Suppressor macrophage (primary cell): ENCODE measurements at regions not wholly inside any gene's neighbourhood (a gene's known extent, or its start where the extent isn't known, plus 50 kb on each side); places are given as distances from the start of the nearest gene placed in this dataset.
"Not testable (repeated sequence)": the region's sequence is repeated elsewhere in the genome, so short reads cannot be mapped to it uniquely, and the experiment has no call there.

Experiments used
- DNase-seq, 4 experiments: peaks; one replicate each; pipeline ENCODE4 v3.0.0-alpha.2; 2020 to 2022

DNA sequence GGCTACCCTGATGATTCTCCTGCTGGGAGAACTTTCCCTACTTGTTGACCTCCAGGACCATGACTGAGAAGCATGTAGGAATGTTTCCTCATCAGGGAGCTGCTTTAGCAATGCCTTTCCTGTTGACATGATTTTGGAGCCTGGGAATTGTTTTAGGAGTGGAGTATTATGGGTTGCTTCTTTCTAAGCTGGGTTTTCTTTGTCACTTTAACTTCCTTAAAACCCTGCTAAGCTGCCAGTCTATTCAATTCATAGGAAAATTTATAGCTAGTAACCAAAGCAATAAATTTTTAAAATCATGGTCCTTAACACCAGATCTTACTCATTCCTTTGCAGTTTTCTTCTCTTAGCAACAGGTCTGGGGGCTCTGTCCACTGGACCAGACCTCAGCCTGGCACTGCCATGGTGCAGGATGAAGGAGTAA lies 125.6 kb upstream of the TACR1 start:
- no peak for DNase-seq

DNA sequence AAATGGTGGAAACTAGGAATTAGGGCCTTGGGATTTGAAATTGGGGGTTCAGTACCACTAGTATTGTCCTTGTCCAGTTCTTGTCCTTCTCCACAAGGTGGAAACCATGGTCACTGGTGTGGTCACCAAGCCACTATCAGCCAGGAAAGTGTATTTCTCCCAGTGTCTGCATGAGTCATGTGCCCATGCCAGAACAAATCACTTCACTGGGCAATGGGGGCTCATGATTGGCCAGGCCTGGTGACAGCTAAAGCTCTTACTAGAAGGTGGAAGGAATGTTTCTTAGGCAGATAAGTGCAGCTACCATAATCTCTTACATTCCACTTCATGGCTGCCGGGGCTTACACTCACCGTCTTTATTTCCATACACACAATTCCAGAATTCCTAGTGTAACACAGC lies 124.8 kb upstream of the TACR1 start:
- DNase-seq, result no peak

DNA sequence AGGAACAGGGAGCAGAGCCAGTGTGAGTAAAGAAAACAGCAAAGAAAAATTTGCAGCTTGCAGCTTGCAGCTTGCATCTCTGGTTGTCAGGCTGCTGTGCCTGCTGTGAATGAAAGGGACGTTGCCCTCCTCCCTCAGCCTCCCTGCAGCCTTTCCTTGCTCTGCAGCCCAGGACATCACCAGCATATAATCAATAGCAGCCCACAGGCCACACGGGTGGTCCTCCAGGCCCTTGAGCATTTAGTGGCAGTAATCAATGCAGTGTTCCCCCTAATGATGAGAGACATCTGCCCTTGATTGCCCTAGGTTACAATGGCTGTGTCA lies 122.2 kb upstream of the TACR1 start:
- DNase-seq, result no peak

DNA sequence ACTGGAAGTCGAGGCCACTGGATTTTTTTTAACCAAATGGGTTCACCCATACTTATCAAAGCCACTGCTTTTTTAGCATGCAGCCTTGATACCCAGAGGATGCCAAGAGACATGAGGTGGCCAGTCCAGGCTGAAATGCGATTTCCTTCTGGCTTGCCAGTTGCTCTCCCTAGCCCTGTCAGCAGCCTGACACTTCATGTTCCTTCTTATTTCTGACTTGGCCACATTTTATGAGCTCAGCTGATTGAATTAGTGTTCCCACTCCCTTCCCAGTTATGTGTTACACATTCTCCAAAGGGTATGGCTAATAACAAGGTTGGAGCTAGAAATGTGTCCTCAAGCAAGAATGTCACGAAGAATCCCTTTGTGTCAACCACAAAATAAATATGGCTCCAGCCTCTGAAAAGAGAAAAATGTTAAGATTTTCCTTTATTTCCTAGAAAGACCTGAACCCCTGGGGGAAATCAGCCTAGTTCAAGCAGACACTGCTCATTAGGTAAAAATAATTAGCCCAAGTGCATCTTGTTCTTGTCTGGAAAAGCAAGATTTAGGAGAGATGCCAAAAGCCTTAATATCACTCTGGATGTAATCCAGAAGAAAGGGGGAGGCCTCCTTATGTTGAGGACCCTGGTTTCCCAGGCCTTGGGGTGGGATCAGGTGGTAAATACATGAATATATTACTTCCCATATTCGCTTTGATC lies 121.7 kb upstream of the TACR1 start:
- no peak for DNase-seq

DNA sequence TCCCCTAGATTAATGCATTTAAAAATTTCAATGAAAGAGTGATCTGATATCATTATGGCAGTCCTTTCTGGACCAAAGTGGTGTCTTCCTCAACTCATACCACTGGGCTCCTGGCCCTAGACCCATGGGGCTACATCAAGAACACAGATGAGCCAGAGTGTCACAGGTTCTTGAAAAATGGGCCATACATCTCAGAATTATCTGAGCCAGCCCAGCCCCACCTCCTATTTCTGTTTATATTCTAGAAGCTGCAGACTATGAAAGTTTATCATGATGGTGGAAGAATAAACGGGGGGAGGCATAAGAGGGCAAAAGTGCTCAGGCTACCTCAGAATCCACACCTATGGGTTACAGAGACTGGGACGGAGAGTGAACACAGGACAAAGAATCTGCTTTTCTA lies 120.6 kb upstream of the TACR1 start:
- DNase-seq, result no peak

DNA sequence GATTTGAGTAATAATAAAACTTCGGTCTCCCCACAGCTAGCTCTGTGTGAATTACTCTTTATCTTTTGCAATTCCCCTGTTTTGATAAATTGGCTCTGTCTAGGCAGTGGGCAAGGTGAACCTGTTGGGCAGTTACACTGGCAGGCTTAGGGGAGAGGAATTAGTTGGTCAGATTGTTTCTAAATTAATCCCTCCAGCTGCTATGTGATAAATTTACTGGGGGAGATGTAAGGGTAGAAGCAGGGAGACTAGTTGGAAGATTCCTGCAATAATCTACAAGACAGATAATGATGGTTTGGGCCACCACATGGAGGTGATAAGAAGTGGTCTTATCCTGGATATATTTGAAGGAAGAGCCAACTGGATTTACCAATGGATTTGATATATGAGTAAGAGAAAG lies 118.5 kb upstream of the TACR1 start:
- DNase-seq, result no peak

DNA sequence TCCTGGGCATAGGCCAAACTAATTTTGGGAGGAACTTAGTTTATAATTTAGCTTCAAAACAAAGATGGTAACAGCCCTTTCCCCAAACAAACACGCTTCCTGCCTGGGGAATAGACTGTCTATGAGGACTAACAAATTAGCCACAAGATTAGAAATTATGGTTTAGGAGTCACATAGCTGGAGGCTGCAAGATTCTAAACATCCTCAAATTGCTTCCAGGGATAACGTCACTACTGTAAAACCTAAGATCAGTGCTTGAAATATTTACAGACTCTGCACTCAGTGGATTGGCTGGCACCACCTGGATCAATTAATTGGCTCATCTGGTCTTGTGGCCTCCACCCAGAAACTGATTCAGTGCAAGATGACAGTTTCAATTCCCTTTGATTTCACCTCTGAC lies 118.0 kb upstream of the TACR1 start:
- DNase-seq, result no peak

DNA sequence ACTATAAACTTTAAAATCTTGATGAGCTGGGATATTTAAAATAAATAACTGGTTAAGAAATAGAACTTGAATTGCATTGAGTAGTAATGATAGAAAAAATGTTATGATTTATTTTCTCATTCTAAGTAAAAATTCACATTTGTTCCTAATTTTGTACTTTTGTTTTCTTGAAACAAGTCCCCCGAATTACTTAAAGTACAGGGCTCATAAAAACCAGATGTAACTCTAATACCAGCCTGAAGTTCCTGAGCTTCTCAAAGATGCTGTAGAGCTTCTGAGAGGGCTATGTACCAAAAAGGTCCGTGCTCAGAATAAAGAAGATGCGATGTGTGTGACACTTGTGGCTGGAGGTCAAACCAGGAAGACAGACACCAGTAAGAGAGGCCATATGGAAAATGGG lies 116.1 kb upstream of the TACR1 start:
- DNase-seq, result no peak

DNA sequence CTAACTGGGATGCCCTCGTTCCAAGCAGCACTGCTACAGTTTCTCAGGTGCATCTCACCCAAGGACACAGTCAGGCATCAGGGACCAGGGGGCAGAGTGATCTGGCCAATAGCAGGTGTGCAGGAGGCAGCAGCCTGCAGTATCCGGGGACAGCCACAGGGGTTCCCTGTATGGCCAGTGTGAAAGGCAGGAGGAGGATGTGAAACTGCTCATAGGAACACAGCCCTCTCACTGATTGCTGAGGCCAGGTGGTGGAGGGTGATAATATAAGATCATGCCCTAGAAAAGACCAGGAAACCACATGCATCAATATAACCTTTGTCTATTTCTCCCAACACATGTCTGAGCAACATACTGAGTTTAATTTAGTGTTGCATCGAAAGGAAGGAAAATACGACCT lies 112.7 kb upstream of the TACR1 start:
- peak in 3 of 4 experiments; percentile 14 to 33 (median 30) for DNase-seq

DNA sequence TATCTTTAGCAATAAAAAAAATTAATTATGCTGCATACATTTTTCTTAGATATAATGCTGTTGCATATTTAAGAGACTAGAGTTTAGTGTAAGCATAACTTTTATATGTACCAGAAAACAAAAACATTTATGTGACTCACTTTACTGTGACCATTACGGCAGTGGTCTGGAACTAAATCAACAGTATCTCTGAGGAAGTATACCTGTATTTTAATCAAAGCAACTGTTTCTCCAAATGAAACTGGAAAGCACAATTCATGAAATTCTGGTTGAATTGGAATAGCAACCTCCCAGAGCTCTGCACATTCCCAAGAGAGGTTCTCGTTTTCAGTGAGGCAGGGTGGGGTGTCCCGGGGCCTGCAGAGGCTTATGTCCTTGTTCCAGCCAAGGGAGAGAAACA lies 112.2 kb upstream of the TACR1 start:
- DNase-seq, result no peak

DNA sequence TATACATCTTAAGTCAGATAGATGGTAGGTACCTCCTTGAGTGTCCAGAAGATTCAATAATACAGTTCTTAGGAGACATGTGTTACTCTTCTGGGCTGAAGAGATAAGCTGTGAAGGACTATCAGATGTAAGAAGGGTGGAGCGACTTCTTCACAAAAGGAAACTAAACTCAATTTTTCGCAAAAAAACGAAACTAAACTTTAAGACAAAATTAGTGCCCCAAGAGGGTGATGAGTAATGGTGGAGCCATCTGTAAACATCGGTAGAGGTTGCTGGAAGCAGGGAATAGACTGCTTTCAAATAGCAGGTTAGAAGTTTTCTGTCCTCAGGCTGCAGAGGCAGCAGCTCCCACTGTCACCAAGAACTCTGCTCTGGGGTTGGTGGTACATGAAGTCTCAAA lies 111.6 kb upstream of the TACR1 start:
- DNase-seq, result no peak

DNA sequence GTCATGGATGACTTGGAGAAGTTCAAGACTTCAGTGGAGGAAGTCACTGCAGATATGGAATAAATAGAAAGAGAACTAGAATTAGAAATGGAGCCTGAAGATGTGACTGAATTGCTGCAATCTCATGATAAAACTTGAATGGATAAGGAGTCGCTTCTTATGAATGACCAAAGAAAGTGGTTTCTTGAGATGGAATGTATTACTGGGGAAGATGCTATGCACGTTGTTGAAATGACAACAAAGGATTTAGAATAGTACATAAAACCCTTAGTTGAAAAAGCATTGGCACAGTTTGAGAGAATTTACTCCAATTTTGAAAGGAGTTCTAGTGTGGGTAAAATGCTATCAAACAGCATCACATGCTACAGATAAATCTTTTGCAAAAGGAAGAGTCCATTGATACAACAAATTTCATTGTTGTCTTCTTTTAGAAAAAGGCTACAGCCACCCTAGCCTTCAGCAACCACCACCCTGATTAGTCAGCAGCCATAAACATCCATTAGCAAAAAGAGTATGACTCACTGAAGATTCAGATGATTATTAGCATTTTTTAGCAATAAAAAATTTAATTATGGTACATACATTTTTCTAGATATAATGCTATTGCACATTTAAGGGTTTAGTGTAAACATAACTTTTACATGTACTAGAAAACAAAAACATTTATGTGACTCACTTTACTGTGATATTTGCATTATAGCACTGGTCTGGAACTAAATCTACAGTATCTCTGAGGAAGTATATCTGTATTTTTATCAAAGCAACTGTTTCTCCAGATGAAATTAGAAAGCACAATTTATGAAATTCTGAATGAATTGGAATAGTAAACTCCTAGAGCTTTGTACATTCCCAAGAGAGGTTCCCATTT lies 110.5 kb upstream of the TACR1 start:
- DNase-seq, result no peak

DNA sequence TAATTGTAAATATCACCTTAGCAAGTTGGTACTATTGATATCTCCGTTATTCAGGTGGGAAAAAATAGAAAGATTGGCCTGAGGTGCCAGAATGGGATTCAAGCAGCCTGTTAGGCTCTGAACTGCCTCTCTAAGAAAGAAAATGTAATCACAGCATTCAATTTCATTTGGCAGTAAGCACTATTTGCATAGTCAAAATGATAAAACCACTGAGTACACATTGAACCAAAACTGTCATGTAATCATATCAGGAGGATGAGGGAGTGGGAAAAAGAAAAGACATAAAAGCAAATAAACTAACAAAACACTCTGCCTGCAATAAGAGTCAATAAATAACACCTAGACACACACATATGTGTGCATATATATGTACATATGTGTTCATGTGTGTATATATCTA lies 103.9 kb upstream of the TACR1 start:
- no peak for DNase-seq

DNA sequence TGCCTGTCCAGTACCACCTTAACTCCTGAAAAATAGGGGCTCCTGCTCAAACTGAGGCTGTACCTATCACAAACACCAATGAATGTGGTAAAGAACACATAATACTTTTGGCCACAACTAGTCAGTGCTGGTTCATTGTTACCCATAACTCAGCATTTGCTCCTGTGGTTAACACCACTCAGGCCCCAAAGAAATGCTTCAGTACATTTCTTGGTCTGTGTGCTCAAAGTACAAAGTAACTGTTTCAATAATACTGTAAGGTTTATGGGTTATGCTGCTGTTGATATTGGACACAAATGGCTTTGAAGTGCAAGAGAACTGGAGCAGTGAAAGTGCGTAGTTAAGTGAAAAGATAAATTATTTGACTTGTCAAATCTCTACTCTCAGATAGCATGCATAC lies 95.0 kb upstream of the TACR1 start:
- DNase-seq, result no peak

DNA sequence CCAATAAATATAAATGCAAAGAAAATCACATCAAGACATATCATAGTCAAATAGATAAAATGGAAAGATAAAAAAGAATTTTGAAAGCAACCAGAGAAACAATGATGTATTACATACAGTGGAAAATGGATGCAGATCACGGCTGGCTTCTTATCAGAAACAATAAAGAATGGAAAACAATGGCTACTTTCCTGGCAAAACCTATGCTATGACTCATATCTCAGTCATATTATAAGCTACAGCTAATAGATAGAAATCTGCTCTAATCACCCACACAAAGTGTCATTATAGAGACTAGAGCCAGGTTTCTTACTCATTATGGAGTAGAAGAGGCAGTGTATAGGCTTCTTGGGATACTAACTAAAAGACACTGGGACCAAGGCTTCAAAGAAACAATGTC lies 93.5 kb upstream of the TACR1 start:
- no peak for DNase-seq

DNA sequence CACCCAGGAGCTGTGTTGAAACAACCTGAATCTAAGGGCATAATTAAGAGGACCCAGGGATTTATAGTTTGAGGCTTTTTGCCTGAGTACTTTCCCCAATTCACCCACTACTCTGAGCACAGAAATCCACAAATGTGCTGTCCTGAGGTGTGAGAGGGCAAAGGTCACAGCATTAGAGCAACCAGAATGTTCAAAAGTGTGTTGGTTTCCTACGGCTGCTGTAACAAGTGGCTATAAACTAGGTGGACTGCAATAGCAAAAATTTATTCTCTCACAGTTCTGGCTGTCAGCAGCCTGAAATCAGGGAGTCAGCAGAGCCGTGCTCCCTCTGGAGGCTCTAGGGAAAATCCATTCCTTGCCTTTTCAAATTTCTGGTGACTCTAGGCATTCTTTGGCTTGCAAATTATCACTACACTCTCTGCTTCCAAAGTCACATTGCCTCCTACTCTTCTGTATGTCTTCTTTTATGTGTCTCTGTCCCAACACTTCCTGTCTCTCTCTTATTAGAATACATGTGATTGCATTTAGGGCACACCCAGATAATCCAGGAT lies 91.4 kb upstream of the TACR1 start:
- DNase-seq, result peak in 1 of 4 experiments; percentile 5

DNA sequence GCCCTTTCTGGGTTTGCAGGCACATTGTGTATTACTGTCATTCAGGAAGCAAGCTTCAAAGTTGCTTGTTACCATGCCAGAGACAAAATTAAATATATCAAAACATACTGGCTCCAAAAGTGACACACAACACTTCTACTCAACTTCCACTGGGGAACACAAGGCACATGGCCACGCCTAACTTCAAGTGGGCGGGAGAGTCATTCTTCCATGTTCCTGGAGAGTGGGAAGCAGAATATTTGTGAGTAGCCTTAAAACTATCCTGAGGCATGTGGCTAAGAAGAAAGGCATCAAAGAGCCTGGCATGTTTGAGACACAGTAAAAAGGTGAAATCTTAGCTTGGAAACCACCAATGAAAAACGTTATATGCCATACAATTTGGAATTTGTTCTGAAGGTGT lies 90.5 kb upstream of the TACR1 start:
- DNase-seq, result peak in 2 of 4 experiments; percentile 9 to 11

DNA sequence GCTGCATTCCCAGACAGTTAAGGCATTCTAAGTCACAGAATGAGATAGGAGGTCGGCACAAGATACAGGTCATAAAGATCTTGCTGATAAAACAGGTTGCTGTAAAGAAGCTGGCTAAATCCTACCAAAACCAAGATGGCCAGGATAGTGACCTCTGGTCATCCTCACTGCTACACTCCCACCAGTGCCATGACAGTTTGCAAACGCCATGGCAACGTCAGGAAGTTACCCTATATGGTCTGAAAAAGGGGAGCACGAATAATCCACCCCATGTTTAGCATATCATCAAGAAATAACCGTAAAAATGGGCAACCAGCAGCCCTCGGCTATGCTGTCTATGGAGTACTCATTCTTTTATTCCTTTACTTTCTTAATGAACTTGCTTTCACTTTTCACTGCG lies 89.9 kb upstream of the TACR1 start:
- DNase-seq, result not testable (repeated sequence)

DNA sequence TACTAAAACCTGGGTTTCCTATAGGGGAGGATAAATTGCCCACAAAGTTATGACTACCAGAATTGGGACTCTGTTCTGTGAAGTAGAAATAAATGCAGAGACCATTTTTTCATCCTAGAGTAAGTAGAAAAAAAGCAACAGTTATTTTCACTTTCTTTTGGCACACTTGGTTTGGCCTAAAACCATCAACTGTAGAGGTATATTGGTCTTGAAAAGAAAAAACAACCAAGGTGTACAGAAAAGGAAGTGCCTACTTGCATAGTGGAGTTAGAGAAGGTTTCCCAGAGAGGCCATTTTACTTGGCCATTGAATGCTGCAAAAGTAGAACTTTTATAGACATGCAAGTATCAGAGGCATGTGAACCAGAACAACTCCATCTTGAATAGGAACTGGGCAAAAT lies 89.4 kb upstream of the TACR1 start:
- DNase-seq, result no peak

DNA sequence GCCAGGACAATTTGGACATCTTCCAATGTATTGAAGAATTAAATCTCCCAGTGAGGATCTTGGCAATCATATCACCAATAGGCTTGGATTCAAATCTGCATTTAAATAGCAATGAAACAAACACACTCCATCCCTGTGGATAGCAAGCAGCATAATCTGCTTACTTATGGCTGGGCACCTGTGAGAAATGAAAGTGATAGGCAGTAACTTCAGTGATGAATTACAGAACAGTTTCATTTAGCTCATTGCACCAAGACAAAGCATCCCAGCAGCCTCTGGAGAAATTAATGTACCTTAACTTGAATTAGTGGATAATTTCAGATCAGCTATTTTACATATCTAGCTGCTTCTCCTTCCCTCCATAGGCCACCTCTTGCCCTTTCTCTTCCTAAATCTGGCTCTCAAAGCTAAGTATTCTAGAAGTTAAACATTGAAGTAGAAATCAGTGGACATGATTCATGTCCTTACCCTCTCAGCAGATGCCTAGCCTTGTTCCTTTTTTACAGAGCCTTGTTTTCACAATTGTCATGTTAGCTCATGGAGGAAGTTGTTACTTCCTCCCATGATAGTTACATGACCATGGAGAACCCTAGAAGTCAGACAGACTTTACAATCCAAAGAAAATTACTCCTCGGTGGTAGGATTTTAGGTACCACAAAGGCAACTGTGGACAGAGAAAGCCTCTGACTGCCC lies 88.5 kb upstream of the TACR1 start:
- DNase-seq, result peak; percentile 61 to 89 (median 76)

DNA sequence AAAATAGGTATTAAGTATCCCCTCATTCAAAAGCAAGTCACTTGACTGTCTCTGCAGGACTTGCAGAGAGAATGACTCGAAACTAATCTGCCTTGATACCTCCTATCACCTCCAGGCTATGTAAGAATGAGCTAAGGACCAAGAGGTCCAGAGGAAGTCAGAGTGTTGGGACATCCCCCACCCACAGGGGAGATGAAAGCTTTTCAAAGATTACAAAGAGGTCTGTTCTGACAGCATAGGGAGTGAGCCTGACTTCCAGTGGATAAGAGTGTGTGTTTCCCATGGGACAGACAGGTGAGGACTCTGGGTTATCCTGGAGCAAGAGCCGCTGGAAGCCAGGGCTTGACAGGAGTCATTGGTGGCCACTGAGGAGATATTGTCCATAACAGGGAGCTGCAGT lies 85.0 kb upstream of the TACR1 start:
- DNase-seq, result peak; percentile 21 to 59 (median 52)

DNA sequence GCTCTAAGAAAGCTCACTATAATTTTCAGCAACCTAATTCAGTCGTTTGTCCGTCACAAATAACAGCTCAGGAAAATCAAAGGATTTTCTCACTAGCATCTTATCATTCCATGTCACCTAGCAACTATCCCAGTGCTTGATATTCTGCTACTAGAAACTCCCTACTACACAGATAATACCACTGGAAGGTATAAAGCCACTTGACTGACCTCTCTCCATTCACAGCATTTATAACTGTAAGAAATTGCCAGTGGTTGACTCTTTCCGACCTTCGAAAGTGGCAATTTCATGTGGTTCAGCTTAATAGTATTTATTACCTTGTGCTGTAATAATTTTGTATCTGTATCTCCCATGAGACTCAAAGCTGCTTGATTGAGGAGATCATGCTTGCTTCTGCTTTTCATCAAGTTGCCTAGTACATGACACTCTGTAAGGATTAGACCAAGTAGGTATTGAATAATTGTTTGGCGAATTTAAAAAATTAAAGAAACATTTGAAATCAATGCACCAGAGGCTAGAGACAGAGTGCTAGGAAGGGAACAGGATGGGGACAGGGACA lies 79.6 kb upstream of the TACR1 start:
- DNase-seq, result no peak

DNA sequence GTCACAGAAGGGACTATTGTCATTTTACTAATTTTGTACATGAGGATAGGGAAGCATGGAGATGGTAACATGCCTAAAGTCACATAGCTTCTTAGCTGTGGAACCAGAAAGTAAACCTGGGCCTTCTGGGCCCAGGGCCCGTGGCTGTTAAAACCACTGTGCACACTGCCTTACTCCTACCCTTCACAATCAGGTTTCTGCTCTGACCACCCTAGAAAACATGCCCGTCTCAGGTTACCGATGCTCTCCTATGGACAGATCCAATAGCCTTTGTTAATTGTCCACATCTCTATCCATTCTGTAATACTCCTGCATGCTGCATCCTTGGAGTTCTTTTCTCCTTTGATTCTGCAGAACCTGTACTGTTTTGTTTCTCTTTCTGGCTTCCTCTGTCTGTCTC lies 79.0 kb upstream of the TACR1 start:
- no peak for DNase-seq
